Stimulated activated CD4-positive, alpha-beta T cell treated with anti-CD3 and anti-CD28 coated beads, Interleukin-15, amount 100 ng/mL, for 48 hours (primary cell): ENCODE measurements at regions not wholly inside any gene's neighbourhood (a gene's known extent, or its start where the extent isn't known, plus 50 kb on each side); places are given as distances from the start of the nearest gene placed in this dataset.

Source experiments
- DNase-seq, 2 donors: peaks; one replicate each; pipeline ENCODE4 v3.0.0-alpha.2; 2020; ENCODE audit warnings: low read depth in 2 of 2

DNA sequence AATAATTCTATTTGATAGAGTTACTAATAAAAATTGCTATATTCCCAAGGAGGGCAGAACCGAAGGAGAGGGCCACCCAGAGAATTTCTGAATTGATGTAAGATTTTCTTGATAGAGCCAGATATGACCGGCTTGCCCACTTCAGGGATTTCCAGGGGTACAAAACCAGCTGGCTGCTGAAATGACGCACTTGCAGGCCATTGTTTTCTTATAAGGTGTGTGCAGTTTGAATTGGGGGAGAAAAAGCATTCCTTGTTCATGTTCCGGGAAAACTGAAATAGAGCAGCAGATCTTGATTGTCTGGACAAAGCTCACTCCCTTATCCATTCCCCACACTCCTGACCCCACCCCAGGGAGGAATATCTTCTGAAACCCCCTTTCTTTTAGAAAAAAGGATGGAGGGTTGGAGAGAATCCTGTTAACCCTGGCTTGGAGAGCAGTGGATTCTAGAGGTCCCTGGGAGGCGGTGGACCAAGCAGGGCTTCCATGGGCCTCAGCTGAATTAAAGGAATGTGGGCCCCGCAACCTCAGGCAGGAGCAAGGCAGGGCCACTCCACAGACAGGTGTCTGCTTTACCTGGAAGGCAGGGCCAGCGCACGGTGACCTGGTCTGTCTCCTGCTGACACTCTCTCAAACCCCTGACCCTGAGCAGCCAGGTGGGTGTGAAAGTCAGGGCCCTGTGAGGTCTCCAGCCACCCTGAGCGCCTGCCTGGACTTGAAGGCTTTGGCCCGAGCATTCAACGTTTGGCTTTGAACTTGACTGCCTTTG, 96.4 kb downstream of the TMEM170B start:
- no peak for DNase-seq

DNA sequence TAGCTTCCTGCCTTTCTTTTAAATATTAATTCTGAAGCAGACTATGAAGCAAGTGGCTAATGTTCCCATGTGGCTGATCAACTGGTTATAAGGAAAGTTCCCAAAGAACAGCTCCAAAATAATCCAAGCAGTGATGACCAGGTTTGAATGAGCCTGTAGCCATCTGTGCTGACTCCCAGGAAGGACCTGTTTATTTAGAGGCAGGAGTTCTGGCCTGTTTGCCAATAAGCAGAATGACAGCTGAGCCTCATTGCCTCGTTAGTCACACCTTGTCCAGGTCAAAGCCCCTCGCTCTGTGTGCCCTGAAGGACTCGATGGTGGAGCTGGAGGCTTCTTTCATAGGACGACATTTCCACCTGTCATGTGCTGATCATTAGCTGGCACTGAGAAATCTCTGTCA, 97.4 kb downstream of the TMEM170B start:
- no peak for DNase-seq

DNA sequence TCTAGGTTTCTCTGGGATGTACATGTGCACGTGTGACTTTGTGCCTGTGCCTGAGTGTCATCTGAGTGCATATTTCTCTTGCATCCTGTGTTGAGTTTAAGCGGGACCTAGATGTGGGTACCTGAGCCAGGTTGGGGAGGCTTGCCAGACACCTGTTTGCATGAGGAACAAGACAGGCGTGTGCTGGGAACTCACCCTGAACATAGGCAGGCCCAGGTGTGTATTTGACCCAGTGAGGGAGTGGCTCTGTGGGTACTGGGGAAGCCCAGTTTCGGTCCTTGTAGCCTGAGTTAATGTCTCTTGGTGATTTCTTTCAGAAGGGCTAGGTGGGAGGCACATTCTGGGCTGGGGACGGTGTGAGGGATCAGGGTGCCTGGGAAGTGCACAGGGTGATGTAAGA, 98.6 kb downstream of the TMEM170B start:
- DNase-seq, result no peak

DNA sequence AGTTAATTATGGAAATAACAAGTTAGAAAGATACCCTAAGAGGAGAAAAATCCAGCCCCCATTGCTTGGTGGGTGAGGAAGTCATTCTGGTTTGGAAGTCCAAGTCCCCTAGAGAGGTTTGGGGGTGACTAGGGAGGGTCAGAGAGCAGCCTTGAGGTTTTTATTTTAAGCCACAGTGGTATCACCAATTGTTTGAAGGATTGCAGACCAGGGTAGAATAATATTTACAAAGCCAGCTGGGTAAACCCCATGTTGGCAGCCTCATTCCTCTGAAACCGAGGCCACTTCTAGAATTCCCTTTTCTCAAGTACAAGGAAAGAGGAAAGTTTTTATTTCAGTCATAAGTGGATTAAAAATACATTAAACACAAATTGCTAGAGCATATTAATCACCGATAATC, 99.7 kb downstream of the TMEM170B start:
- no peak for DNase-seq

DNA sequence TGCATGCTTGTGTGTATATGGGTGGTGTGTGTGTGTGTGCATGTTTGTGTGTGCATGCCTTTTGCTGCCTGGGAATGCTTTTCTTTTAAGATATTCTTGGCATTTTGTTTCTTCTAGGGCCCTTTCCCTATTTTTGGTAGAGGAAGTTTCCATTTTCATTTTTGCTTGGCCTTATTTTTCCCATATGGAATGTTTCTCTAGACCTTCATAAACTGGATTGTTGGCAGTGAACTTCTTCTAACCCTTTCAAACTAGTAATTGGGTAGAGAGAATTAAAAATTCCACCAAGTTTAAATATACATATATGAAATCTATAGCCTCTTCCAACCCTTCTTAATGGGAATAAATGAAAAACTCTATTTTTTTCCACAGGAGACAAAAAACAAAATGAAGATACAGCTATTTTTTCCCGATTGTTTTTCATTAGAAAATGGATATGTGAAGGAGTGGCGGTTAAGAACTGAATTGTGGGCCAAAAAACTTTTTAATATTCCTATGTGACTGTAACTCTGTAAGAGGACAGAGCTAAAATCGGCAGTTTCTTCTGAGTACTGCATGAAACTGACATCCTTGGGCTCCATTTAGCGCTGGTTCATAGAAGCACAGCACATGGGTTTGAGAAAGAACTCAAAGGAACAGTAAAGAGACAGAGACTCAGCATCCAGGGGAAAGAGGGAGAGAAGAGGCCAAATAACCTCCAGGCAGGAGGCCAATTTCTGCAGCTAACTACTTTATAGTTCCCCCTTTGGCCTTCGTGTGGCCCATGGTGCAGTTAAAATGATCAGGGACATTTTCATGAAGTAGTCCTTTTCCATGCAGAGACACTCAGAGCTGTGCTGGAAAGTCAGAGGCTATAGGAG, 102.1 kb downstream of the TMEM170B start:
- no peak for DNase-seq

DNA sequence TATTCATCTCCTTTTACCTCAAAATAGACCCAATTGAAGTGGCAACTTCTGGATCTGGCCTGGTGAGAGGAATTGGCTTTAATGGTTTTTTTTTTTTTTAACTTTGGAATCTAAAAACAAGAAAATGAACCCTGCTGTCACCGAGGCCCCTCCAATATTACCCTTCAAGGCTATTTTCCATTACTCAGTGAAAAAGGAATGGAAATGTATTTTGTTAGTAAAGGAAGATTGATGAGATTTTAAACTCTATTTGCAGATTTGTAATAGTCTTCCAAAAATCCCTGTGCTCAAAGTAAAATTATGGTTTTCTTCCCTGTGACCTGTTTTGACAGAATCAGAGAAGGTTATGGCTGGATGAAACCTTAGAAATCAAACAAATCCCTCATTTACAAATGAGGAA, 102.9 kb downstream of the TMEM170B start:
- no peak for DNase-seq

DNA sequence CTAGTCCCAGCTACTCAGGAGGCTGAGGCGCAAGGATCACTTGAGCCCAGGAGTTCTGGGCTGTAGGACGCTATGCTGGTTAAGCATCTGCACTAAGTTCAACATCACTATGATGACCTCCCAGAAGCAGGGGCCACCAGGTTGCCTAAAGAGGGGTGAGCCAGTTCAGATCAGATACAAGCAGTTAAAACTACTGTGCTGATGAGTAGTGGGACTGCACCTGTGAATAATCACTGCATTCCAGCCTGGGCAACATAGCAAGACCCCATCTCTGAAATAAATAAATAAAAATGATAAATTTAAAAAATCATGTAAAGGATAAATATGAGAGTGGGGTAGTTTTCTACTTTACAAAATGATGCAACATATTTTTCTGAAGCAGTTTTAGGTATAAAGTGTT, 106.5 kb downstream of the TMEM170B start:
- no peak for DNase-seq

DNA sequence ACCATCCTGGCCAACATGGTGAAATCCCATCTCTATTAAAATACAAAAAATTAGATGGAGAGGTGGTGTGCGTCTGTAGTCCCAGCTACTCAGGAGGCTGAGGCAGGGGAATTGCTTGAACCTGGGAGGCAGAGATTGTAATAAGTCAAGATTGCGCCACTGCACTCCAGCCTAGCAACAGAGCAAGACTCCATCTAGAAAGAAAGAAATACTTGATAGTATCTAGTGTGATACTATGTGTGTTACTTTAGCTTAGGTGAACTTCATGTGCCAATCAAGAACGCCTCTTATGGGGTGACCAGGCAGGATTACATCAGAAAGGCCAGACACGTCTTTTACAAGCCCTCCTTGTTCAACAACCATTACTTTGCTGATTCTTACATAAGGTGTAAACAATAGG, 107.1 kb downstream of the TMEM170B start:
- DNase-seq, result no peak

DNA sequence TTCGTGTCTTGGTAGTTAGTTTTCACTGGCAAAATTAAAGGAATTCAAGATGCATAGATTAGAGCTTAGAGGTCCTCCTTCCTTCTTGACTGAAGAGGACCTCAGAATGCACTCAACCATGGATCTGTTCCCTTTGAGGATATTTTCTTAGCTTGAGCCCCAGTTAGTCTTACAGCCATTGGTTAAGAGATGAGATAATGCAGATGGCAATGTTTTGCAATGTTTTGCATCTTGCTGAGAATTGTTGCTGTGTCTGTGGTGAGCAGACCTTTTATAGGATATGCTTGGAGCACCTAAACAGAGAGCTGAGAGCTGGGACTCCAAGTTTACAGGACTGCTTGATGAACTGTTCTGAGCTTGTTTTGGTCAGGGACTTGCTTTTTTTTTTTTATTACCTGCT, 107.5 kb downstream of the TMEM170B start:
- no peak for DNase-seq

DNA sequence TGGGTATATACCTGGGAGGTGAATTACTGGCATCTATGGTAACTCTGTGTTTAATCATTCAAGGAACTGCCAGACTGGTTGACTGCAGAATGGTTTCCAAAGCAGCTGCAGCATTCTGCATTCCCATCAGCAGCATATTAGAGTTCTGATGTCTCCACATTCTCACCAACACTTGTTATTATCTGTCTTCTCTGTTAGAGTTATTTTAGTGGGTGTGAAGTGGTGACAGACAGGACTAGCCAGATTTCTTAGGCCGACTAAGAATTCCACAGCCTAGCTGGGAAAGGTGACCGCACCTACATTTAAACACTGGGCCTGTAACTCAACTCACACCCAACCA, 110.9 kb downstream of the TMEM170B start:
- no peak for DNase-seq

DNA sequence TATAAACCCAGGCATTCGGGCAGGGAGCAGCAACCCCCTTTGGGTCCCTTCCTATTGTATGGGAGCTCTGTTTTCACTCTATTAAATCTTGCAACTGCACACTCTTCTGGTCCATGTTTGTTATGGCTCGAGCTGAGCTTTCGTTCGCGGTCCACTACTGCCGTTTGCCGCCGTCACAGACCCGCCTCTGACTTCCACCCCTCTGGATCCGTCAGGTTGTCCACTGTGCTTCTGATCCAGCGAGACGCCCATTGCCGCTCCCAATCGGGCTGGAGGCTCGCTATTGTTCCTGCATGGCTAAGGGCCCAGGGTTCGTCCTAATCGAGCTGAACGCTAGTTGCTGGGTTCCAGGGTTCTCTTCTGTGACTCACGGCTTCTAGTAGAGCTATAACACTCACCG, 111.3 kb downstream of the TMEM170B start:
- DNase-seq, result no peak

DNA sequence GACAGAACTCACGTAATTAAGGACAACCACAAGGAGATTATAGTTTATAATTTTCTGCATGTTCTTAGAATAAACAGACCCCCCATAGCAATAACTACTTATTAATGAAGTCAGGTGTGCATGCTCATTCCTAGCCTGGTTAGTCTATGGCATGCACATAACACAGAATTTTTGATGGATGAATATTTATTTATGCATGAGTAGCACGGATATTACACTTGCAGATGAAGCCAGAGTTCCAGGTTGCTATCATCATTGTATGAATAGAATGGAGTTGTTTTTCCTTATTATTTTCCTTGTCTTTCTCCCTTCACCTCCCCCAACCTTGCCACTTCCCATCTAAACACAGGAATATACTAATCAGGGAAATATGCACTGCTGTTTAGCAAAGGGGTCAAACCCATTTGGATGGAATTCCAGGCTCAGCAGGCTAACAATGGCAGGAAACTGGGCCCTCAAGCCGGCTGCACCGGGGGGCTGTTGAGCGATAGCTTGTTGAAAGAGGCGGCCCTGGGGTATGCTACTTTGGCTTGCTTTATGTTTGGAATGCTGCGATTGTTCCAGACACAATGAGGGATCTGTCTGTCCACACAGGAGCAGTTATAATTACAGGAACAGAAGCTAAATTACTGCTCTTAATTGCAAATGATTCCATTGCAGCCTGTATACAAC, 112.6 kb downstream of the TMEM170B start:
- DNase-seq, result no peak

DNA sequence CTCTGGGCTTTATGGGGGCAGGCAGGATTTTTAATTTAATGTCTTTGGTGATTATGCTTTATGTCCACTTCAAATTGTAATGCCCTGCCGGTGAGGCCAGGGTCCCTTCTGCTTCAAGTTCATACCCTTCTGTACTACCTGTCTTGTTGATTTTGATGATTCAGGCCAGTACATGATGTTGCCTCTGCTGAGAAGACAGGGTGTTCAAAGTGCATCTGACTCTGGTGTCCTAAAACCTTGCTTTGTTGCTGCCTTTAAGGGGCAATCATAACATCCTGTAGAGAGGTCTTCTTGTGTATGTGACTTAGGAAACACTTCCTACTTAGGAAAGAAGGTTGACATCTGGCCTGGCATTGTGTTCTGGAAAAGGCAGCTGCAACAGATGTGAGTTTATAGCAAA, 113.2 kb downstream of the TMEM170B start:
- DNase-seq, result no peak

DNA sequence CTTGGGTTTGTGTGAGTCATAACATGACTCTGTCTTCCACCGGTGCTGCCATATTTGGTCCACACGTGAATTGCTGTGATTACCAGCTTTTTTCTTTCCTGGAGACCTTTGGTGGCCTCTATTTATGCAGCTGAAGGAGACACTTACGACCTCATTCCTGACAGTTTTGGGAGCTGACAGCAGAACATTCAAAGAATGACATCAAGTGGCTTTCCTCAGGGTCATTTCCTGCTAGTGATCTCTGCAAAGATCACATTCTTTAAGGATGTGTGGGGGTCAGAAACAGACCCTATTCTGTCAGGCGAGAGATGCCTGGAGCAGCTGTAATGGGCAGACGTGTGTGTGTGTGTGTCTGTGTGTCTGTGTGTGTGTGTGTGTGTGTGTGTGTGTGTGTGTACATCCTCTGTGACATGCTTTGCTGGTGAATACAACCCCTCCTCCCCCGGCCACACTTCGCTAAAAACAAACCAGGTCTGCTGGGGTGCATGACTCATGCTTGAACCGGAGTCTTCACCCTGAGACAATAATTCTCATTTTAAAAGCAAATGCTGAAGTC, 115.6 kb downstream of the TMEM170B start:
- peak; percentile 31 to 39 for DNase-seq

DNA sequence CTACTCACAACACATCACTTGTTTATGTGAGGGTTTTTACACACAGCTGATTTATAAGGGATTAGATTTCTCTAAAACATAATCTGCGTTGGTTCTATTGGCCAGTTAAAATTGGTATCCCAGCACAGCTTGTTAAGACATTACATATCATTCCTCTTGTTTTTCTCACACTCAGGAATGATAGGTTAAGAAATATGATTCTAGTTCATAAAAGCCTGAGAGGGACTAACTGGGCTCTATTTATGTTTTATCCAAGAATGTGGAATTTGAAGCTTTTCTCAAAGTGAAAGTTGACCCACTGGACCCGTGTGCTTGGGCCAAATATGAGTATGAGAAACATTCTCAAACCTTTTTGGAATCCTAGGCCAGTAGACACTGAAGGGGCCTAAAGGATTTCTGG, 117.3 kb downstream of the TMEM170B start:
- DNase-seq, result no peak

DNA sequence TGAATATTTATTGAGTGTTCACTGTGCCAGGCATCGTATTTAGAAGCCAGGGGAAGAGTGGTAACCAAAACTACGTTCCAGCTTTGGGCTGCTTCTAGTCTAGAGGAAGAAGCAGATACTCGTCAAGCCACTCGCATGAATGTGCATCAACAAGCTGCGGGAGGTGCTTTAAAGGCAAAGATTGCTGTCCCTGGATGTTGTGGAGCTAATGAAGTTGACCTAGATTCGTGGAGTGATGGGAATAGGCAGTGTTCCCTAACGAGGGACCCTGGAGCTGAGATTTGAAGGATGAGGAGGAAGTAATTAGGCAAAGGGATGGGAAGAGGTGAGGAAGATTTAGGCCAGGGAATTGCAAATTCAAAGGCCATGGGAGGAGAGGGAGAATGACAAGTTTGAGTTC, 118.9 kb downstream of the TMEM170B start:
- DNase-seq, result no peak

DNA sequence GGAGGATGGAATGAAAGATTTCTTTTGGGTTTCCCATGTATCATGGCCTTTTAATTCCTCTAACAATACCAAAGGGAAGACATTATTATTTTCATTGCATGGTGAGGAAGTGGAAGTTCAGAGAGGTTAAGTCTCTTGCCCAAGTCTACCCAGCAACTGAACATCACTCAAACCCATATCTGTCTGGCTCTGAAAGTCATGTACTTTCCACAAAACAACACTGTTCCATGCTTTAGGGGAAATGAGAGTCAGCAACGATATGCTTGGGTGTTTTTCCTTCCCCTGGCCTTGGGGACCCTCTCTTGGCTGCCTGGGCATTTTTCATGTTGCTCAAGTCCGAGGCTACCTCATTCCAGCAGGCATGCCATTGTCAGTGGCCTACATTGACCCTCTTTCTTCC, 118.8 kb downstream of the ADTRP start:
- no peak for DNase-seq

DNA sequence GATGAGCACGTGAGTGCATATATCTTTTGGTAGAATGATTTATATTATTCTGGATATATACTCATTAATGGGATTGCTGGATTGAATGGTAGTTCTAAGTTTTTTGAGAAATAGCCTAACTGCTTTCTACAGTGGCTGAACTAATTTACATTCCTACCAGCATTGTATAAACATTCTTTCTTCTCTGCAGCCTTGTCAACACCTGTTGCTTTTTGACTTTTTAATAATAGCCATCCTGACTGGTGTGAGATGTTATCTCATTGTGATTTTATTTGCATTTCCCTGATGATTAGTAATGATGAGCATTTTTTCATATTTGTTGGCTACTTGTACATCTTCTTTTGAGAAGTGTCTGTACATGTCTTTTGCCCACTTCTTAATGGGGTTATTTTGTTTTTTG, 116.3 kb downstream of the ADTRP start:
- DNase-seq, result no peak

DNA sequence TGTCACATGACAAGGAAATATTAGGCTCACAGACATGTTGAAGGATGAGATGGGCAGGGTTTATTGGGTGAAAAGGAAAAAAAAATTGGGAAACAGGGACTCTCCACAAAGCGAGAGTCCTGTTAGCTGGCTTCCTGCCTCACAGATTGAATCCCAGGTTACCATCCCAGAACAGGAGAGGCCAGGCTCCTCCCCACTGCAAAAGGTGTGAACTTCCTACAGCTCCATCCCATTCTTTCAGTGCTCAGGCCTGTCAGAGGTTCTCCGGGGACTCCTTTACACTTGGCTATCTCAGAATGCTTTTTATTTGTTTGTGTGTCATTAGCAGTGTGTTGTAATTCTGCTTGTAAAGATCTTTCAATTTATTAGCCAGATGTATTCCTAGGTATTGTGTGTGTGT, 115.1 kb downstream of the ADTRP start:
- DNase-seq, result no peak
